ENCODE measurements at regions not wholly inside any gene's neighbourhood (a gene's known extent, or its start where the extent isn't known, plus 50 kb on each side); places are given as distances from the start of the nearest gene placed in this dataset.

DNA sequence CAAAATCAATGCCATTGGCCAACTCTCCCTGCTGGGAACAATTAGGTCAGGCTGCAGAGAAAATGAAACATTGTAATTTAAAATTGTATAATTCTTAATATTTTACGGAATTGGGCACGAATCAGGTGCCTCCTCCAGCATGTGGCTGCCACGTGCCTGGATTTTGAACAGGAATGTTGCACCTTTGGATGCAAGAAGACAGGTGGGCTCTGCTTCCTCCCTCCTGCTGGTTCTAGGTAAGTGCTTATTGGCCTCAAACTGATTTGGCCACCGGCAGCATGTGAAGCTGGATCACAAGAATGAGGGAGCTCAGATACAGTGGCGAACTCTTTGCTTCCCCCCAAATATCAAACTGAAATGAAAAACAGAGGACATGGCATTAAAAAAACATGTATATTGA lies 1559.9 kb upstream of the FLRT2 start:
- TF ChIP-seq, protein P1, sequence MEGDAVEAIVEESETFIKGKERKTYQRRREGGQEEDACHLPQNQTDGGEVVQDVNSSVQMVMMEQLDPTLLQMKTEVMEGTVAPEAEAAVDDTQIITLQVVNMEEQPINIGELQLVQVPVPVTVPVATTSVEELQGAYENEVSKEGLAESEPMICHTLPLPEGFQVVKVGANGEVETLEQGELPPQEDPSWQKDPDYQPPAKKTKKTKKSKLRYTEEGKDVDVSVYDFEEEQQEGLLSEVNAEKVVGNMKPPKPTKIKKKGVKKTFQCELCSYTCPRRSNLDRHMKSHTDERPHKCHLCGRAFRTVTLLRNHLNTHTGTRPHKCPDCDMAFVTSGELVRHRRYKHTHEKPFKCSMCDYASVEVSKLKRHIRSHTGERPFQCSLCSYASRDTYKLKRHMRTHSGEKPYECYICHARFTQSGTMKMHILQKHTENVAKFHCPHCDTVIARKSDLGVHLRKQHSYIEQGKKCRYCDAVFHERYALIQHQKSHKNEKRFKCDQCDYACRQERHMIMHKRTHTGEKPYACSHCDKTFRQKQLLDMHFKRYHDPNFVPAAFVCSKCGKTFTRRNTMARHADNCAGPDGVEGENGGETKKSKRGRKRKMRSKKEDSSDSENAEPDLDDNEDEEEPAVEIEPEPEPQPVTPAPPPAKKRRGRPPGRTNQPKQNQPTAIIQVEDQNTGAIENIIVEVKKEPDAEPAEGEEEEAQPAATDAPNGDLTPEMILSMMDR (IDR thresholded peaks at IDR 0.05), result no peak
- H3K36me3 ChIP-seq, result no peaks in the 10 kb centered on the region
- H3K27ac ChIP-seq, result no peak overlapping the region
- H3K4me3 ChIP-seq (ENCODE audit: low read depth in 1 of 2, low read length in 1 of 2), result no peak overlapping the region
- no peaks in the 10 kb centered on the region for H3K4me1 ChIP-seq (ENCODE audit: control insufficient read depth in 1 of 2, insufficient read depth in 1 of 2, low read depth in 1 of 2, low read length in 1 of 2)
- H3K27me3 ChIP-seq, result no peaks in the 10 kb centered on the region
- no peaks in the 10 kb centered on the region for H3K9me3 ChIP-seq

DNA sequence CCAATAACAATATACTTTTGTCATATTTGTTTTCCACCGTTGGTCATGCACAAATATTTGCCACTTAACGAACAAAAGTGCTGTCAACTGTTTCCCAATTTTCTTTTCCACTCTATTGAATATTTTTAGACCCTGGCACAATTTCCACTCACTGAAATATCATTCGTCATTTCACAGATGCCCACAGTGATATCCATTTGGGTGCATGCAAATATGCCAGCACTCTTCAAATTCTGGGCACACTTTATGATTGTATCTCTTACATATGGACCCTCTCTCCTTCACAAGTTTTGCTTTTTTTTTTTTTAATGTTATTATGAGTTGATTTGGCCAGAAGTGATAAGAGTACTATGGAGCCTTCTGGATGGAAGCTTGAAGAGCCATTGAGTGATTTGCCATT lies 1557.3 kb upstream of the FLRT2 start:
- Histone ChIP-seq H3K27me3 (no peaks in the 10 kb centered on the region), H3K9me3 (no peaks in the 10 kb centered on the region), H3K4me1 (ENCODE audit: control insufficient read depth in 1 of 2, insufficient read depth in 1 of 2, low read depth in 1 of 2, low read length in 1 of 2) (no peaks in the 10 kb centered on the region), H3K4me3 (ENCODE audit: low read depth in 1 of 2, low read length in 1 of 2) (no peak overlapping the region), H3K36me3 (no peaks in the 10 kb centered on the region), H3K27ac (no peak overlapping the region)
- TF ChIP-seq, protein P1 (IDR thresholded peaks at IDR 0.05), result no peak

DNA sequence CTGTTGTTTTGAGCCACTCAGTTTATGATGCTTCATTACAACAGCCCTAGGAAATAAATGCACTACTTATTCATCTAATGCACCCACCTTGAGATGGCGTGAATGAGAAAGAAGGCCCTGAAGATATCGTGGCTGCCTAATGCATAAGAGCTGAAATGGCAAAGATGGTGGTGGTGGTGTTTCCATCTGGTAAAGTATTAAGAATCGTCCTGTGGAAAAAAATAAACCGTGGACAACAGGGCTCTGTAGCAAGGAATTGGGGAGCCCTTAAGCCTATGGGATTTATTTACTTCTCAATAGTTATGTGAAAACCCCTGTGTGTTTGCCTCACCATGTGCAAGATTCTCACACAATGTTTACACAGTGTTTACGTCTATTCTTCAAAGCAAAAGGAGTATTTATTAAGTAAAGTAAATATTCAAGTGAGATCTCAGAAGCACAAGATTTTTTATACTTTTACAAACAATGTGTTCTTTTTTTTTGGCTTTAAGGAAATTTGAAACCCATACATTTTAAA lies 1555.2 kb upstream of the FLRT2 start:
- Histone ChIP-seq H3K9me3 (no peaks in the 10 kb centered on the region), H3K4me3 (ENCODE audit: low read depth in 1 of 2, low read length in 1 of 2) (no peak overlapping the region), H3K27ac (no peak overlapping the region), H3K4me1 (ENCODE audit: control insufficient read depth in 1 of 2, insufficient read depth in 1 of 2, low read depth in 1 of 2, low read length in 1 of 2) (no peaks in the 10 kb centered on the region), H3K27me3 (no peaks in the 10 kb centered on the region), H3K36me3 (no peaks in the 10 kb centered on the region)
- TF ChIP-seq, protein P1 (IDR thresholded peaks at IDR 0.05), result no peak

DNA sequence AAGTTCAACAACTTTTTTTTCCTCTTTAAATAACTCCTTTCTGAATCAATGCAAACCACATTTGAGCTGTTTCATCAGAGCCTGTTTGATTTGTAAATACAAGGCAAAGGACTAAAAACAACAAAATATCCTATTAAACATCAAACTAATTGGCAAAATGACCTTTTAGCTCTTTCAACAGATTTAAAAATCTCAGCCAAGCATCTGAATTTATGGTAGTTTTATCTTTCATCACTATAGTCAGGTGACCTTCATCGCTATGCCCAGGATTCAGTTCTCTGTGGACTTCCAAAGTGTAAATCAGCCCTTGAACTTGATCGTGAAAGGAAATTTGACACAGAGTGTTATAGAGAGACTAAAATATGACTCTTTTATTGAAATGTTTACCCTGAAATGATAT lies 1554.5 kb upstream of the FLRT2 start:
- Histone ChIP-seq H3K27ac (no peak overlapping the region), H3K4me3 (ENCODE audit: low read depth in 1 of 2, low read length in 1 of 2) (no peak overlapping the region), H3K4me1 (ENCODE audit: control insufficient read depth in 1 of 2, insufficient read depth in 1 of 2, low read depth in 1 of 2, low read length in 1 of 2) (no peaks in the 10 kb centered on the region), H3K27me3 (no peaks in the 10 kb centered on the region), H3K9me3 (no peaks in the 10 kb centered on the region), H3K36me3 (no peaks in the 10 kb centered on the region)
- TF ChIP-seq, protein P1 (IDR thresholded peaks at IDR 0.05), result no peak

DNA sequence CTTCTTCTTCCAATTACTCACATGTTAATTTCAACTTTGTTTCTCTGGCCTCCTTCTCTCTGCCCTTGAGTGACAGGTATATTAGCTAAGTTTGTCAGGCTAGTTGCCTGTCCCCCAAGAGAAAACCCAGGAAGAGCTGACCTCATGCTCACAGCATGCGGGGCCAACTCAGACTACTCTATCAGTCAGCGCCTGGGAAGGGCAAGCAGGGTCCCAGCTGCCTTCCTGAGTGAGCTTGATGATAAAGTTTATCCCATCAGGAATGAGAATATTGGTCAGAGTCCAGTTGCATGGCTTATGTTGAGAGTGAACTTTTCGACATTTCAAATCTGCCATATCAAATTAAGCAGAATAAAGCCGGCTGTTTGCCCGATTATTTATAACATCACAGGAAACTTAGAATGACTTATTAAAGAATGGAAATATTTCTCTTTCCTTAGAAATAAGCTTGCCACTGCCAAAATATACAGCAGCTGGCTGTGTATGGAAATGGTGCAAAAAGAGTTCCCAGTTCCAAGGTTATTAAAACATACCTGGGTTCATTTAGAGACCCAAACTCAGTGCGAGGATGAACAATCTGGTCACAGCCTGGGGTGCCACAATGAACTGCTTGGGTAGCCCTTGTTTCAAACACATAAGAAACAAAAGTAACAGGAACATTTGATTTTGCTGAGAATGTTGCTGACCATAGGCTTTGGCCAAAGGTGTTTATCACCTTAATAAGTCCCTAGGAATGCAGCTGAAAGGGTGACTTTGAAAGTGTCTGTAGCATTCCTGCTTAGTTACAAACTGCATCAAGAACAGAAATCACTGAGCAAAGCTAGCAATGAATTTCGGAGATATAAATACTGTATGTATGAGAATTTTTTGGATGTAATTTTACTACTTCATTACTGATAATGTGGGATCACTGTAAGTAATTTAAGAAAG lies 1553.8 kb upstream of the FLRT2 start:
- no peak overlapping the region for H3K4me3 ChIP-seq (ENCODE audit: low read depth in 1 of 2, low read length in 1 of 2)
- TF ChIP-seq, protein P1 (IDR thresholded peaks at IDR 0.05), result no peak
- H3K36me3 ChIP-seq, result no peaks in the 10 kb centered on the region
- no peaks in the 10 kb centered on the region for H3K4me1 ChIP-seq (ENCODE audit: control insufficient read depth in 1 of 2, insufficient read depth in 1 of 2, low read depth in 1 of 2, low read length in 1 of 2)
- no peaks in the 10 kb centered on the region for H3K27me3 ChIP-seq
- H3K9me3 ChIP-seq, result no peaks in the 10 kb centered on the region
- no peak overlapping the region for H3K27ac ChIP-seq
